ENCODE measurements at regions not wholly inside any gene's neighbourhood (a gene's known extent, or its start where the extent isn't known, plus 50 kb on each side); places are given as distances from the start of the nearest gene placed in this dataset.

DNA sequence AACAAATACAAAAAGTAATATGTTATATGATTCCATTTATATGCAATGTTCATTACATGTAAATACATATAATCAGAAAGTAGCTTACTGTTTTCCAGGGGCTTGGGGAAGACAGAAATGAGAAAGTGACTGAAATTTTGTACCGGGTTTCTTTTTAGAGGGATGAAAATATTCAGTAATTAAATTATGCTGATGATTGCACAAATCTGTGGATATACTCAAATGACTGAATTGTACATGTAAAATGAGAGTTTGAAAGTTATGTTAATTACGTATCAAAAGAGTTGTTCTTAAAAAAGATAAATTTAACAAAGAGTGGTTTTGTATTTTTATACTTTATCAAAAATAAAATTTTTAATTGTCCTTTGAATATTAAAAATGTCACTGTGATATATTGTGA lies 856.3 kb downstream of the DSC3 start:
- no peak overlapping the region for H3K27ac ChIP-seq
- TF ChIP-seq, protein P1, sequence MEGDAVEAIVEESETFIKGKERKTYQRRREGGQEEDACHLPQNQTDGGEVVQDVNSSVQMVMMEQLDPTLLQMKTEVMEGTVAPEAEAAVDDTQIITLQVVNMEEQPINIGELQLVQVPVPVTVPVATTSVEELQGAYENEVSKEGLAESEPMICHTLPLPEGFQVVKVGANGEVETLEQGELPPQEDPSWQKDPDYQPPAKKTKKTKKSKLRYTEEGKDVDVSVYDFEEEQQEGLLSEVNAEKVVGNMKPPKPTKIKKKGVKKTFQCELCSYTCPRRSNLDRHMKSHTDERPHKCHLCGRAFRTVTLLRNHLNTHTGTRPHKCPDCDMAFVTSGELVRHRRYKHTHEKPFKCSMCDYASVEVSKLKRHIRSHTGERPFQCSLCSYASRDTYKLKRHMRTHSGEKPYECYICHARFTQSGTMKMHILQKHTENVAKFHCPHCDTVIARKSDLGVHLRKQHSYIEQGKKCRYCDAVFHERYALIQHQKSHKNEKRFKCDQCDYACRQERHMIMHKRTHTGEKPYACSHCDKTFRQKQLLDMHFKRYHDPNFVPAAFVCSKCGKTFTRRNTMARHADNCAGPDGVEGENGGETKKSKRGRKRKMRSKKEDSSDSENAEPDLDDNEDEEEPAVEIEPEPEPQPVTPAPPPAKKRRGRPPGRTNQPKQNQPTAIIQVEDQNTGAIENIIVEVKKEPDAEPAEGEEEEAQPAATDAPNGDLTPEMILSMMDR (conservative IDR thresholded peaks at IDR 0.05), result no peak
- TF ChIP-seq ZFX (IDR thresholded peaks at IDR 0.05), result no peak

DNA sequence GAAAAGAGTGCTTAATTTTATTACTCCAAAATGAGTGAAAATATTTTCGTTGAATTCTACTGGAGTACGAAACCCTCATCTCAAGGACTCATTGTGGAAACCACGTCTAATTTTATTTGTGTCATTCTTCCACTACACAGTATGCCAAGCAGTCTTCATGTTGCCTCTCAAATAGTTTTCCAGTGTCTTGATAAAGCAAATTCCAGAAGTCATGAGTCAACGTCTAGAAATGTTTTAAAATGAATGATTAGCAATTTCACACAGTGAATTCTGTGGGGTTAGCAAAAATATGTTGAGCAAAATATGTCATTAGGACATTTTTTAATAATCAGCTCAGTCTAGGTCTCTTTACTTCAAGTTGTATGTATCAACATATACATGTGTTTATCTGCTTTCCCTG lies 865.5 kb downstream of the DSC3 start:
- TF ChIP-seq, protein P1 (conservative IDR thresholded peaks at IDR 0.05), result no peak
- TF ChIP-seq ZFX (IDR thresholded peaks at IDR 0.05), result no peak
- H3K27ac ChIP-seq, result no peak overlapping the region

GRCh38 chr18:30175621-30176225 lies 866.8 kb downstream of the DSC3 start:
- TF ChIP-seq, protein P1 (conservative IDR thresholded peaks at IDR 0.05), result no peak
- no peak for TF ChIP-seq ZFX (IDR thresholded peaks at IDR 0.05)
- H3K27ac ChIP-seq, result peak overlapping the region; percentile 26; the same call in 1 of the 2 replicates

- peak overlapping the region; percentile 26; the same call in 1 of the 2 replicates for H3K27ac ChIP-seq
Observed at GRCh38 chr18:30175061-30175574, 867.4 kb downstream of the DSC3 start.

DNA sequence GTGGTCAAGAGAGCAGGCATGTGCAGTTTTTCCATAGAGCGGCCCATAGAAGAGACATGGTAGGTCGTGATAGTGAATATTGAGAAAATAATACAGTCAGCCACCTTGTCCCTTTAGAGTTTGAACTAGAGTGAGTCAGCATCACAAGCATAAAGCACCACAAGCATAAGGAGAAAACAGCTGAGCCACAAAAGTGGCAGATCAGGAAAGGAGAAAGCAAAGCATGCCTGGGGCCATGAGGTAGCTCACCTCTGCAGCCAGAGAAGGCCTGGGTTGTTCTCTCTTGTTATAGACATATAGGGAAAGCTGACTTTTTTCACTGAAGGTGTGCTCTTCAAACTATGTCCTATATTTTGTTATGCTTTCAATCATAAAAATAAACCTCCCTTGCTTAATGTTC lies 879.0 kb downstream of the DSC3 start:
- TF ChIP-seq, protein P1 (conservative IDR thresholded peaks at IDR 0.05), result no peak
- no peak for TF ChIP-seq ZFX (IDR thresholded peaks at IDR 0.05)
- no peak overlapping the region for H3K27ac ChIP-seq

More at GRCh38 chr18:30175061-30175574, 867.4 kb downstream of the DSC3 start:
- TF ChIP-seq ZFX (IDR thresholded peaks at IDR 0.05), result no peak
- TF ChIP-seq, protein P1 (conservative IDR thresholded peaks at IDR 0.05), result no peak

DNA sequence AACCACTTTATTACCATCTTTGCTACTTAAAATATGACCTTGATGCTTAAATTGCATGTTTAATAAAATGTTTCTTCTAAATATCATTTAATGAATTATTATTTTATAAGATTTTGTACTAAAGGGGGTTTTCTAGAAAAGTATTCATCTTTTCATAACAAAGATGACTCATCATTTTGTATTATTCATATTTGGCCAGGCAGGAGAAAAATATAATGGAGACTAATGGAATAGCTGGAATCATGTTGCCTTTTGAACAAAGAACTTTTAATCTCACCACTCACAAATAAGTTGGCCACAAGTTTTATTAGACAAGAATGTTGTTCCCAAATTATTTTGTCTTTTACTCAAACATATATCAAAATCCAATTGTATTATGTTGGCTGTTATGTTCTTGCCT lies 882.4 kb downstream of the DSC3 start:
- no peak for TF ChIP-seq ZFX (IDR thresholded peaks at IDR 0.05)
- TF ChIP-seq, protein P1 (conservative IDR thresholded peaks at IDR 0.05), result no peak
- H3K27ac ChIP-seq, result no peak overlapping the region

- H3K27ac ChIP-seq, result no peak overlapping the region
- no peak for TF ChIP-seq ZFX (IDR thresholded peaks at IDR 0.05)
- TF ChIP-seq, protein P1 (conservative IDR thresholded peaks at IDR 0.05), result no peak
Observed at GRCh38 chr18:30150586-30151250, 891.8 kb downstream of the DSC3 start.
